Lower leg skin (tissue), 3 donors: ENCODE measurements at regions not wholly inside any gene's neighbourhood (a gene's known extent, or its start where the extent isn't known, plus 50 kb on each side); places are given as distances from the start of the nearest gene placed in this dataset.

ENCODE experiments used
- POLR2A ChIP-seq, 2 donors: fragments of 450-650 bp; IDR thresholded peaks; one replicate each; pipeline ENCODE4 v1.6.1; 2016 to 2017; ENCODE audit warnings: antibody characterized with exemption in 2 of 2, mild to moderate bottlenecking in 1 of 2, moderate library complexity in 1 of 2
- TF ChIP-seq, protein P1 (sequence below), 3 donors: fragments of 450-650 bp; IDR thresholded peaks; one replicate each; pipeline ENCODE4 v1.5.1; 2016; ENCODE audit warnings: antibody characterized with exemption in 3 of 3, mild to moderate bottlenecking in 3 of 3, moderate library complexity in 2 of 3

DNA sequence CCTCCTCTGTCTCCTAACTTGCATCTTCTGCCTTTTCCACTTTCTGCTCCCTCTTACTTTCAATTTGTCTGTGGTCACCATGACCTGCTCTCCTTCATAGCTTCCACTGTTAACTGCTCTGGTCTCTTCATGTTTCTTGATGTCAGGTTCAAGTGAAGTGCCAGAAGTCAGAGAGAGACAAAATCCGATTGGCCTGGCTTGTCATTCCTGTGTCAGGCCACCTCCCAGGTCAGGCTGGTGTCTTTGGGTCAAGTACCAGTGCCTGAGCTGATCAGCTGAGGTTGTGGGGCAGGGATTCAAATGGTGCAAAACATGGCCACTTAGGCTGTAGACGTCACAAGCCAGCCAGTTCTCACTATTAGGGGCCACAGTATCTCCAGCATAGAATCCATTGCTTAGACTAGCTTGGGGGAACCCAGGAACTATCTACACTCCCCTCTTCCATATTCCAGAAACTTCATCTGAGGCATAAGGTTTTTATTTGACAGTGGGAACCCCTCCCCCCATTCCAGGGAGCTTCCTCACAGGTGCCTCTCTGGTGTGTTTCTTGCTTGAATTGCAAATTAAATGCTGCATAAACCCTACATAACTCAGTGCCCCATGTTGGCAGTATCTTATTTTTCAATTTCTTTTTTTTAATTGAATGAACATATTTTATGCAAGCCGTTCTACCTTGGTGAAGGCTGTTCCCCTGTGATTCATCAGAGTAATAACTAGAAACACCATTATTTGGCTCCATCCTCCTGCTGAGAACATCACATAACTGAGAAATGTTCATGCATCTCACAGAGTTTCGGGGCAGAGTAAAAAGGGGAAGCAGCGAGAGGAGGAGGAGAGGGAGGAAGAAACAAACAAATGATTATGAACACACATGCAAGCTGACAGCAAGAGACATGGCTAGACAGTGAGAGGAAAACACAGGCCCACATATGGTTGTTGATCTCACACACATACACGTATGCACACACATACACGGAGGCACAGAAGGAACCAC lies 175.8 kb downstream of the TLE3 start:
- no peak for TF ChIP-seq POLR2A (IDR thresholded peaks at IDR 0.05)
- TF ChIP-seq, protein P1, sequence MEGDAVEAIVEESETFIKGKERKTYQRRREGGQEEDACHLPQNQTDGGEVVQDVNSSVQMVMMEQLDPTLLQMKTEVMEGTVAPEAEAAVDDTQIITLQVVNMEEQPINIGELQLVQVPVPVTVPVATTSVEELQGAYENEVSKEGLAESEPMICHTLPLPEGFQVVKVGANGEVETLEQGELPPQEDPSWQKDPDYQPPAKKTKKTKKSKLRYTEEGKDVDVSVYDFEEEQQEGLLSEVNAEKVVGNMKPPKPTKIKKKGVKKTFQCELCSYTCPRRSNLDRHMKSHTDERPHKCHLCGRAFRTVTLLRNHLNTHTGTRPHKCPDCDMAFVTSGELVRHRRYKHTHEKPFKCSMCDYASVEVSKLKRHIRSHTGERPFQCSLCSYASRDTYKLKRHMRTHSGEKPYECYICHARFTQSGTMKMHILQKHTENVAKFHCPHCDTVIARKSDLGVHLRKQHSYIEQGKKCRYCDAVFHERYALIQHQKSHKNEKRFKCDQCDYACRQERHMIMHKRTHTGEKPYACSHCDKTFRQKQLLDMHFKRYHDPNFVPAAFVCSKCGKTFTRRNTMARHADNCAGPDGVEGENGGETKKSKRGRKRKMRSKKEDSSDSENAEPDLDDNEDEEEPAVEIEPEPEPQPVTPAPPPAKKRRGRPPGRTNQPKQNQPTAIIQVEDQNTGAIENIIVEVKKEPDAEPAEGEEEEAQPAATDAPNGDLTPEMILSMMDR (IDR thresholded peaks at IDR 0.05): no peak
